GM21381 (cell line): ENCODE measurements at regions not wholly inside any gene's neighbourhood (a gene's known extent, or its start where the extent isn't known, plus 50 kb on each side); places are given as distances from the start of the nearest gene placed in this dataset.
"Not testable (repeated sequence)": the region's sequence is repeated elsewhere in the genome, so short reads cannot be mapped to it uniquely, and the experiment has no call there.

Experiments used
- ATAC-seq: cut with Tn5 transposase; IDR thresholded peaks from one replicate; pipeline ENCODE4 v1.9.1; 2021; ENCODE audit warnings: mild to moderate bottlenecking, moderate library complexity; ENCODE audit not compliant: unreplicated experiment

DNA sequence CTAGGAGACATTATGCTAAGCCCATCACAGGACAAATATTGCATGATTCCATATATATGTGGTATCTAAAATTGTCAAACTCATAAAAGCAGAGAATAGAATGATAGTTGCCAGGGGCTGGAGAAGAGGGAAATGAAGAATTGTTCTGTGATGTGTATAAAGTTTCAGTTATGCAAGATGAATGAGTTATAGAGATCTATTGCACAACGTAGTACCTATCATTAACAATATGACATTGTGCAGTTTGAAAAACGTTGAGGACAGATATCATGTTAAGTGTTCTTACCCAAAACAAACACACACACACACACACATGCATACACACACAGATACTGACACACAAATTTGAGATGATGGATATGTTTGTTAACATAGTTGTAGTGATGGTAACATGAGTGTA, 871.6 kb upstream of the GOT2 start:
- ATAC-seq: no peak

DNA sequence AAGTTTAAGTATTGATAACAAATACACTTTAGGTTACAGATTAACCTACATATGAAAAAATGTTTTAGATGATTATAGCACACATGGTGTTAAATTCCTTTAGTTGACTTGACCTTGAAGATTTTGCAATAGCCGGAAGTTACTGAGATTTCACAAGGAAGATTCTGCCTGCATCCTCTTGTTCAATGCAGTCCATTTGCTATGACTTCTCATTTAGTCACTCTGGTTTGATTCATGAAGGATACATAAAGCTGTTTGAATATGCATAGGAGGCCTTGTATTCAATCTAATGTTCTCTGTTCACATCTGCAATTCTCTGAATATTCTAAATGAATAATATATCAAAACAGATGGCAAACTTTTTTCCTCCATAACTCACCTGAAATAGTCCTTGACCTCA, 870.2 kb upstream of the GOT2 start:
- ATAC-seq: no peak

DNA sequence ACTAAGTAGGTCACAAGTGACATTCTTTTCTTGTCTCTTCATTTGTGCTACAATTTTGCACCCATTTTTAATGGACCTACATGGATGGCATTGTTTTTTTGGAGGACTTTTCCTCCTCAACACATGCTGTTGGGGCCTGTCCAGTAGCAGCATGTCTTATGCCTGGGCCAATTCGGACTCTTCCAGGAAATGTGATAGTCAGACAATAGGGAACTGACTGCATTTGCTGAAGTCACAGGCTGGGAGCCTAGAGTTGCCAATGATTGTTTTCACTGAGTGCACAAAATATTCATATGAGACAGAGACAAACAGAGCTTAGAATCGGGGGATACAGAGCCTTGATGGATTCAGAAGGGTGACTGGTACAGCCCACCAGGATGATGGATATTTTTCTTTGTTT, 867.3 kb upstream of the GOT2 start:
- ATAC-seq: no peak

DNA sequence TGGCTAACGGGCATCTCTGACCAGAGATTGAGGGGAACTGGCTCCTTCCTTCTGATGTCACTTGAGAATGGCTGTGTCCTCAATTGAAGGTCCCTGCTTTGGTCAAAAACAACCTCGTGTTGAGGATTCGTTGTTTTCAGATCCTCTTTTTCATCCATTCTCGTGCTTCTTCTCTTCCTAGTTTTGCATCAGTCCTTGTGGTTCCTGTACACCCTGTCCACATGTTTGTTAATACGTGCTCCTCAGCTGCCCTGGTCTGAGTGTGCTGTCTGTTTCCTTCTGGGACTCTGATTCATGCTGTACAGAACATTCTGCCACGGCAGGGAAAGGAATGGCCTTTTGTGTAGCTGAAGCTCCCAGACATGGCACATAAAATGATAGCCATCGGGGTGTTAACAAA, 863.2 kb upstream of the GOT2 start:
- no peak for ATAC-seq

DNA sequence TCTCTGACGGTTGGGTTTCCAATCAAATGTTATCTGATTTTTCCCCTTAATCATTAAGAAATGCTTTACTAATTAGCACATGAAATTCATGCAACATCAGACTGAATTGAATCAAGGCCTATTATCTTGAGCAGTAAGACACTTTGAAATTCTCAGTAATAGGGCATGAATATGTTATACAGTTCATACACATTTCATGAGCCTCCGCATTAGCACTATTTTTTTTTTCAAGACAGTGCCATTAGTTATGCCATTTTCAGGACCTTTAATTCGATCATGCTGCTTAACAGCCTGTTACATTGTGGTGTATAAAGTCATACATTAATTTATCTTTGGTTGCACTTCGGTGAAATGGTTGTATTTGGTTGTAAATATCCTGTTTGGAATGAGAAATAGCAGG, 862.6 kb upstream of the GOT2 start:
- ATAC-seq: no peak

DNA sequence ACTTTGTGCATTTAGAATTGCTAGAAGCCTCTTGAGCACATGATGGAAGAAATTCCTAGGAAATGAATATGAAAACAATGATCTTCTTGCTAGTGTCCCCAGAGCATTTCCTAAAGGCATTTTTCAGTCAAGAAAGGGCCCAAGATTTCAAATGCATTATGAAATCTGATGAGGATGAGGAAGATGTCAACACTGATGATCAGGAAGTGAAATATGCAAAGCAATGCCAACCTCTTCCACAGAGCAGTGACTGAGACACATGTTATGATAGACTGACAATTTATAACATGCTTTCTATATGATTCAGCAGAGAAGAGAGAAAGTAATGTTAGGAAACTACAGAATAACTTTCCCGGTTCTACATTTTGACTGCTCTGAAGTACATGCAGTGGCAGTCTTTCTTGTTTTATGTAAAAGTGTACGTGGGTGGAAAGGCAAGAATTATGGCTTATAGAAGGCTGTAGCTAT, 859.1 kb upstream of the GOT2 start:
- no peak for ATAC-seq

DNA sequence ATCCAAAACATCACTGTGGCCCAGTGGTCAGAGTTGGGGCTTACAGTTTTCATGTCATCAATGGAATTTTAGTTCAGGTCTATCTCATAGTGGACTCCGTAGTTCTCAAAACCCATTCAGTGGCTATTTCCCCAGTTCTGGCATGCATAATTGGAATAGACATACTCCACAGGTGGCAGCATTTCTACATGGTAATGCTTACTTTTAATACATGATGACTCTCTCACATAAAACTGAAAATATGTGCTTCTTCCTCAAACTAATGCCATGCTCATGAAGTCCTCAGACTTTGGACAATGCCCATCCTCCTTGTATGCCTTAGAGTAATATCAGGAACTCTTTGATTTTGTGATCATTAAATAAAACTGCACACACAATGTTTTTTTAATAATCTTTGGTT, 857.4 kb upstream of the GOT2 start:
- ATAC-seq: no peak

DNA sequence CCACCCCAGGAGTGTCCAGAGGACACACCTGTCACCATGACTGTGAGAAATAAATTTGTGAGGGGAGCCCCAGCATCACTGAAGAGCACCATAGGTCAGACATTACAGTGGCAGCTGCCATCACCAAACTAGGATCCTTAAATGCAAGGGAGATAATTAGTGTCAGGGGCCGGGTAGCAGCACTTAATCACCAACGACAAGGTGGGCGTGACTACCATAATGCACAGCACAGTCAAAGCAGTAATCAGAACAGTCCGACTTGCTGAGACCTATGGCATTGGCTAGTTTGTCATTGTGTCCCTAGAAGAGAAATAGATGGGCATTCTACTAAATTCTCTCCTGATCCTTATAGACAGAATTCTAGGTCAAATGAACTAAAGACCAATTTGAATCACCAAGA, 856.7 kb upstream of the GOT2 start:
- no peak for ATAC-seq

DNA sequence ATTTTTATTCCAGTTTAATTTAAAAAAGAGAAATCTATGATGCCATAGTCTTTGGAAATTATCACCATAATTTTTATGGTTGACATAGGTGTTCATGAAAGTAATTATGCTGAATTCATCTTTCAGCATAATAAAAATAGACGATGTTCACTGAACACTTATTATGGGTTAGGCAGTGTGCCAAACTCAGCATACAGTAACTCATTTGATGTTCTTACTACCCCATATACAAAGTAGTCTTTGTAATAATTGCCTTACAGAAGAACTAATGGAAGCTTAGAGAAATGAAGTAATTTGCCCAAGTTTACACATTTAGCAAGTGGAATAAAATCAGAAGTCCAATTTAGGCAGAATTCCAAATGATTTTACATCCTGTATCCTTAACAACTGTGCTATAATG, 852.2 kb upstream of the GOT2 start:
- ATAC-seq: no peak

DNA sequence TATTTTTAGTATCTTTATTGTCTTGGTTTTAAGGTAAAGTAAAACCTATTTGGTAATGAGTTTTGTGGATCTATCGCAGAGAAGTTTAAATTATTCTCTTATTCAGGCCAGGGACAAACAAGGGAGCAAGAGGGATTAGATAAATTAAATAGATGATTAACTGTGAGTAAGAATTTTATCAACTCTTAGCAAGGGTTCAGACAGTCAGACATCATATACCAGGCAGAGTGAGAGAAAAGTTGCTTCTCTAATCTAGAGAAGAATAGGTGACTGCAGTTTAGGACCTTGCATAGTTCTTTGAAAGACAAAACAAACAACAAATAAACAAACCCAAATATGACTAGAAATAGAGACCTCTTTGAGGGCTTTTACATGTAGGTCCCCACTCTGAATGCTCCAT, 840.2 kb upstream of the GOT2 start:
- ATAC-seq: no peak

DNA sequence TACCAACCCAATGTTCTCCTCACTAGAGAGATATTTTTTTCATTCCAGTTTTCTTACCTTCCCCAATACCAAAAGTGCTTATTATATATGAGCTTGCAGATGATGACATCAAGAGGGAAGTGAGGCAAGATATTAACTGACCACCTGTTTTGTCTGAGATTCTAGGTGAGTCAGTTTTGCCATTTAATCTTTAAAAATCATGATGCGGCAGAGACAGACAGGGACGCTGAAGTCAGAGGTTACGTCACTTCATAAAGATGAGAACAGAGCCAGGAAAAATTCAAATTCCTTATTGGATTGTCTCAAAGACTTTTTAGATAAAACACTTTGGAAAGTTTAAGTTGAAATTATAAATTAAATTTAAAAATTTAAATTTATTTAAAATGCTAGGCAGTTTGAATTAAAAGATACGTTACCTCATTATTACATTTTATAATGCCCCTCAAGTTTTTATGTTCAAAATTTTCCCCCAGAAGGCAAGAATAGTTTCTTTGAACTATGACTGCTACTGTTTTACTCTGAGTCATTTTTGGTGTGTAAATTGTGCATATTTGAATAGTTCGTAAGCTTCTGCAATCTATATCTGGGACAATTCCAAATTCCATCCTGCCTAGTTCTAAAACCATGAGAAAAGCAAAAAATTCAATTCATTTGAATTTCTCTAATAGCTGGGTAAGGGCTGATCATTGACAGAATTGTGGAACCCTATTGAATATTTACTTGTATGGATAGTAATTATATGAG, 839.6 kb upstream of the GOT2 start:
- no peak for ATAC-seq

DNA sequence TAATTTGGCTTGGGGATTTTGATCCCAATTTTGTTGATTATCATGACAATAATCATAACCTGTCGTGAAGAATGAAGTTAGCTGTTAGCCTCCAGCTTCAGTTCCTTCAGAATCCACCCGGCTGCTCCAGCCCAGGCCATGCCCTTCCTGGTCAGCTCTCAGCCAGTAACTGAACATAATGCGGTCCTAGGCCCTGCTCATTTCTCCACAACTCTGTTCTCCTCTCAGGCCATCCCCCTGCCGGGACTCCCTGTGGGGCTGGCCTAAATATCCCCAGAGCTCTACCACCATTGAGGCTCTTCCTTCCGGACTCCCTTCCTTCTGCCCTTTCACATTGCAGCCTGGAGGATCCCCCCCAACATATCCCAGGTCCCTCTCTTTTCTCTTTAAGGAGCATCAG, 833.4 kb upstream of the GOT2 start:
- no peak for ATAC-seq

DNA sequence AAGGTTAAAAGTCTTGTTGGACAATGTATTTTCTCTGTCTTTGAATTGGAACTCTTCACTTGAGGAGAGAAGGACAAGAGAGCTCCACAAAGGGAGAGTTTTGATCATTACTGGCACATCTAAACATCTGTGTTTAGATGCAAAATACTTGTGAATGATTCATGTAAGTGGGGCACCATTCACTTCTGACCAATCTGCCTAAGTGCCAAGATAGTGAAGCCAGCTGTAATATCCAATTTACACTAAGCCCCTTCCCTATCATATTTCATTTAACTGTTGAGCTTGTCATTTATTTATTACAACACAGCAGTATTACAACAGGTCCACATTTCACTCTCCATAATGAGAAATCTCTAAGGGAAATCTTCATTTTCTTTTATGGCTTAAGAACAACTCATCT, 832.3 kb upstream of the GOT2 start:
- no peak for ATAC-seq

DNA sequence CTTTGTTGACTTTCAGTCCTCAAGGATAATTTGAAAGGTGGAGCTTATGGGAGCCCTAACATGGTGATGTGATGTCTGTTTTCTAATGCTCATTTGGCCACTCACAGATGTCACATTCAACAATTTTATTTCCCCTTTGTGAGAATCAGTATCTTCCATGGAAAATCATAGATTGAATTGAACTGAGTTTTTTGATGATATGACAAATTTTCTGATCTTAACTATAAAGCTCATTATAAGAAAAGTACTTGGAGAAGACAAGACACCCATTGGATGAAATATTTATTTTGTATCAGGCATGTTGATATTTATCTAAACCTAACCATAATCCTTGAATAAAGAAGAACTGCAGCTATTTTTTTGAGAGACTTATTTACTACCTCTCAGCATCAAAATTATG, 824.6 kb upstream of the GOT2 start:
- ATAC-seq: no peak

DNA sequence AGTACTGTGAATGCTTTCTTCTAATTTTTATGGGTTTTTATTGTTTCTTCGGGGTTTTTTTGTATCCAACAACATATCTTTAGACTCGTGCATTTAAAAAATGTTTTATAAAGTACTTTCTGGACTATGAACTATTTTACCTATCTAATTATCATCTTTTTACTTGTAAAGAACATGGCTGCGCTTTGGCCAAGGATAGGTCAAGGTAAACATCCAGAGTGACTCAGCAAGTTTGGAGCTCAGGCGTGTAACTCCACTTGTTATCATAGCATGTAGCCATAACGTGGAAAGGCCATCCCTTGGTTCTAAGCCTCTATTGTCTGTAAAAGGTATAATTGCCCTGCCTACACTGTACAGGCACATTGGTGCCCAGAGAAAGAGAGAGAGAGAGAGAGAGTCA, 818.0 kb upstream of the GOT2 start:
- ATAC-seq: no peak

DNA sequence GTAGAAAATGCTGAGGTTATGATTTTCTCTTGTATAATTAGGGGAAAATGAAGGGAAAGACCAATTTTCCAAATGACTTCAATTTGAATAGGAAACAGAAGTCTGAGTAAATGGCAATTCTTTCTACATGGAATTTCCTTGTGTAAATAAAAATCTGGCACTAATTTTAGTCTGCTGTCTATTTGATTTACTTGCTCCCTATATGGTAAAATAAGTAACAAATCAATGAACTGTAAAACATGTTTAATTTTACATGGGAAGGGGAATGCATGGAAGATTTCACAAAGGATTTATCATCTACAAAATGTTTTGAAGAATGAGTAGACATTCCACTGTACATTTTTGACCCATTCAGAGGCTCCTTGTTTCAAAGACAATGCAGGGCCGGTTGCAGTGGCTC, 811.6 kb upstream of the GOT2 start:
- no peak for ATAC-seq

DNA sequence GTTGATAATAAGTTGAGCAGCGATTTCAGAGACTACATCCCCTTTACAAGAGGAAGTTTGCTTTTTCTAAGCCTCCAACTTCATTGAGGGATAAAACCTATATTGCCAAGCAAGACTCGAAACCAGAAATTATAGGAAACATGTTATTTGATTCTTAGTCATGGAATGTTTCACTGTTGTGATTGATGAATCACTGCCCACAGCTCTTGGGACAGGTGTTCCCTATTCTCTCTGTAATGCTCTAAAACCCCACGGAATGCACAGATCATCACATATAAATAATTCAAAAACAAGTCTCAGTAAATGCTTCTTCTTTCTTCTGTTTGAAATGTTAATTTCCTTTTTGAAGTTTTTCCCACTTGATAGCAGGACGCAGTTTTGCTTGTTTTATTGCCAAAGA, 809.5 kb upstream of the GOT2 start:
- ATAC-seq: no peak

DNA sequence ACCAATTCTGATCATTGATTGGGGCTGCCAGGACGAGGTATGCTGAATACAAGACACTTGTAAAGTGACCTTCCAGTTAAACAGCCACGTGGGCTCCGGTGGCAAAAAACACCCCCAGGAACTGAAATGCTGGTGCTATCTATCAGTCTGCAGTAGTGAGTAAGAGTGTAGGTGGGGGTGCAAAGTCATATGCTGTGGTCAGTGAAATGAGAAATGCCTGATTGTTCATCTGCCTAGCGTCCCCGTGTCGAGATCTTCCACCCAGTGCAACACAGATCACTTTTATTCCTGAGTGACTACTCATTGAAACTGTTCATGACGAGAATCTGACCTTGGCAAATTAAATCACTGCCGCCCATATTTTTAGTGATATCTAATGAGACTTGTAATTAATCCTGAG, 806.5 kb upstream of the GOT2 start:
- no peak for ATAC-seq

DNA sequence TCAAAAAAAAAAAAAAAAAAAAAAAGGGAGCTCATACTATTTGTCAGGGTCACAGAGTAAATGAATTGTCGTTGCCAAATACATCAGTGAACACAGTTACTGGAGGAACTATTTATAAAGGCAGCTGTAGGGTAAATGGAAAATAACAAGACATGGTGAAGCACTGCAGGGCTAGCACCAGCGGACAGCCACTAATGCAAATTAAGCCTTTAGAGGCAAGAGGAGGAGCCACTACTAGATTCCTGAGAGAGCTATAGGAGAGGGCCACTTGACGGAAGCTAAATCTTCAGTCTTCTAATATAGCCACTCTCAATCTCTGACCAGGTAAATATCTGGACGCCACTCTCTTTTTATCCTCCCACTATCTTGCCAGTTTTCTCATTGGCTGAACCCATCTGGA, 801.2 kb upstream of the GOT2 start:
- no peak for ATAC-seq

DNA sequence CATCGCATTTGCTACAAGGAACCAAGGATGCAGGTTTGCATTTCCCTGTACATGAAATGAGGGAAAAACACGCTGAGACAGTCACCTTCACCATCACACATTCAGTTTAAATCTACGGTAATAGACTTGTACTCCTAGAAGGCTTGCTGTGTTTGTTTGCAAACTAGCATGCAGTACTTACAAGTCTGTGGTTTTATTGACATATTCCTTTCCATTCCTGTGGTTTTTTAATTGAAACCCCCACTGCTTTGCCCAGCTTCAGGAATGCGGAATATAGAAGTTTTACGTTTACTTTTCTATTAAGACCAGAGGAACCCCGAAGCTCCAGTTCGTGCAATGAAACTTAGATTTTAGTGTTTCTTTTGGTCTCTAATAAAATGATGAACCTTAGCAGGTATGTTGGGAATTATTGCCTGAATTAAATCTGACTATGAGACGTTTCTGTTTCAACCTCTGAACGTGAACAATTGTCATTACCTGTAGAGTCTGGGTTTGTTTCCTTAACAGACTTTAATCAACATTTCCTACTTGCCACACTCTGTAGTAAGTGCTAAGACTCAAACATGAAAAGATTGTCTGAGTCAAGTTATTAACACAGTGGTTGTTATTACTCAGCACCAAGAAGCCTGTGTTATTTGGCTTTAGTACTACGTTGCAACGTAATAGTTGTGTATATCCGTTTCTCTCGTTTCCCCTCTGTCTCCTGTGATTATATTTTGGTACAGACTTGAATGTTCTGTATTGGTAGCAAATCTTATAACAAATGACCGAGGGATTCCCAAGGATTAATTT, 793.3 kb upstream of the GOT2 start:
- no peak for ATAC-seq

DNA sequence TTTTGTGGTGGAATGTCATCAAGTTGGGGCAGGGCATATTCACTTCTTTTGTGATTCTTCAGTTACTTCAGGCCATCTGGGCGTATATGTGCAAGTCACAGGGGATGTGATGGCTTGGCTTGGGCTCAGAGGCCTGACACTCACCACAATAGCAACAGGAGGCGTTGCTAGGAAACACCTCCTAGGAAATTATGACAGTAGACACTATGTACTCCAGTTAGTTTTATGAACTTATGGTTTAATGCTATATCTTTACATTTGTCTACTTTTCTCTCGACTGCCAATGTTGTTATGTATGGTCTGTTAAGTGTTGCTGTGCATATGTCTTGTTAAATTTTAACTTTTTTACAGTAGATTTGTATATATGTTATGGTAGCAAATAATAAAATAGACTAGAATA, 788.7 kb upstream of the GOT2 start:
- no peak for ATAC-seq

DNA sequence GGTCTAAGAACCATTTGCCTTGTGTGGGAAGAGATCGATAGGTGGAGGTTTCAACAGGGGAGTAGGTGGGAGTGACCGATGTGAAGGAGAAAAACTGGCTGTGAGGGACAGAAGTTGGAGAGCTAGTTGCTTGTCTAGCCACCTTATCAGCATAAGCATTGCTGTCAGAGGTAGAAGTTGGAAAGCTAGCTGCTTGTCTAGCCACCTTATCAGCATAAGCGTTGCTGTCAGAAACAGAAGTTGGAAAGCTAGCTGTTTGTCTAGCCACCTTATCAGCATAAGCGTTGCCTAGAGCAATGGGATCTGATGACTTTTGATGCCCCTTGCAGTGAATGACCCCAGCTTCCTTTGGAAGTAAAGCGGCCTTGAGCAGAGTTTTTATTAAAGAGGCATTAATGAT, 784.6 kb upstream of the GOT2 start:
- not testable (repeated sequence) for ATAC-seq

DNA sequence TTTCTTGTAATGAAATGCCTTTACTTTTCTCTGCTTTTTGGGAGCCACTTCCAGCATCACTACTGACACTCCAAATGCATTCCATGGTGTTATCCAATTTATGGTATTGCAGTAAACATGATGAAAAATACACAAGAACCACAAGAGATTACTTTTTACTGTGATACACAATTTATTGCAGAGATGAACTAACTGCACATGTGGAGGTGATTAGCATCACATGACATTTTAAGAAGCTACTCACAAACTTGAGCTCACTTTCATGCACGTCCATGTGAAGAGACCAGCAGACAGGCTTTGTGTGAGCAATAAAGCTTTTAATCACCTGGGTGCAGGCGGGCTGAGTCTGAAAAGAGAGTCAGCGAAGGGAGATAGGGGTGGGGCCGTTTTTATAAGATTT, 780.5 kb upstream of the GOT2 start:
- no peak for ATAC-seq
